ENCODE measurements at regions not wholly inside any gene's neighbourhood (a gene's known extent, or its start where the extent isn't known, plus 50 kb on each side); places are given as distances from the start of the nearest gene placed in this dataset.

DNA sequence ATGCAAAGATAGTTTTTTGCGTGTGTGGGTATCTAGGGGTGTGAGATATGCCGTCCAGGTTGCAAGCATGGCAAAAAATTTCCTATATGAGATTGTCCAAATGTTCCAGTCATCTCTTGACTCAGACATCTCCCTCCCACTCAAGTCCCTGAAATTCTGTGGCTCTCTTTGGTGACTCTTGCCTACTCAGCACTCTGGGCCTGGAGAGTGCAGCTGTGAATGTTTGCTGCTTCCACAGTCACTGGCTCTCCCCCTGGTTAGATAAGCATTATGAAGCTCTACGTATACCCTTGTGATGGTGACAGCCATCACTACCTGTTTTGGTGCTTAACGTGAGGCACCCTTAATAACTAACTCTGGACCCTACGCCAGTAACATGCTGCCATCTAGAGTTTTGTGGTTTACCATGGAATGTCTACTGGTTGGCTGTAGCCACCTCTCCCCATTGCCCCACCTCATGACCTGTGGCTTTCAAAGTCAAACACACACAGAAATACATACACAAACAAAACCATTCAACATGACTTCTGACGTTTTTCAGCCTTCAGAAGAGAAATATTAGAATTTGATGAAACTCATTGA is 621.9 kb upstream of the CITED2 start:
- H3K27ac ChIP-seq (ENCODE audit: low read length) = no peak overlapping the region
- H3K27me3 ChIP-seq (ENCODE audit: low read depth, low read length) = no peaks in the 10 kb centered on the region
- H3K4me1 ChIP-seq (ENCODE audit: control insufficient read depth in 1 of 2, insufficient read depth in 2 of 2, low read length in 2 of 2) = no peaks in the 10 kb centered on the region
- H3K9me3 ChIP-seq (ENCODE audit: control insufficient read depth in 1 of 2, low read length in 2 of 2) = no peaks in the 10 kb centered on the region
- no peak overlapping the region for H3K4me3 ChIP-seq (ENCODE audit: low read depth in 1 of 2, low read length in 2 of 2)
- no peaks in the 10 kb centered on the region for H3K36me3 ChIP-seq (ENCODE audit: control insufficient read depth in 1 of 2, insufficient read depth in 2 of 2, low read length in 2 of 2)

- Histone ChIP-seq H3K36me3 (ENCODE audit: control insufficient read depth in 1 of 2, insufficient read depth in 2 of 2, low read length in 2 of 2) (no peaks in the 10 kb centered on the region), H3K27me3 (ENCODE audit: low read depth, low read length) (no peaks in the 10 kb centered on the region), H3K4me3 (ENCODE audit: low read depth in 1 of 2, low read length in 2 of 2) (no peak overlapping the region), H3K9me3 (ENCODE audit: control insufficient read depth in 1 of 2, low read length in 2 of 2) (no peaks in the 10 kb centered on the region), H3K27ac (ENCODE audit: low read length) (no peak overlapping the region), H3K4me1 (ENCODE audit: control insufficient read depth in 1 of 2, insufficient read depth in 2 of 2, low read length in 2 of 2) (peaks cover 0 to 4% of the 10 kb centered on the region in 2 donors)
These were observed 620.5 kb upstream of the CITED2 start for GRCh38 chr6:139994998-139995397.

DNA sequence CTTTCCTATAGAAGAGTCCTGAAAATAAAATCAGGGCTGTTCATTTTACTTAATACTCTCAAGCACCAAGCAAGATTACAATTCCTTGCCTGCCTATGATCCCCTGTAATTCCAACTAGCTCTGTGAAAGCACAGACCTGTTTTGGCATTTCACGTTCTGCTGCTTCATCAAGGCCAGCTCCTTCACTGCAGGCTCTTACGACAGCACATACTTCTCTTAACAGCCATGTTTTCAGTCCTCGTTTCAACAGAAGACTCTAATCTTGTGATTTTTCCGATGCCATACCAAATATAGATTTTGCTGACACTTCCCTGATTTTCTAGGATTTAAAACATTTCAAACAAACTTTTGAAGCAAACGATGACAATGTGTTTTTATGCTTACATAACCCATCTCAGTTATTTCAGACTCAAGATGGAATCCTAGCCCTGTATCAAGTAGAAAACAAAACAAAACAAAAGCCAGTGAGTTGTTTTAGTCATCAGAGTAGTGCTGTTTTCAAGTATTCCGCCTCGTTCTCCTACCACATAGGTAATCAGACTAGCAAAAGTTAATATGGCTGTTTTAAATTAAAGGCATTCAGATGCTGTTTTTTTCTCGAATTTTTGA is 616.5 kb upstream of the CITED2 start:
- H3K9me3 ChIP-seq (ENCODE audit: control insufficient read depth in 1 of 2, low read length in 2 of 2) = no peaks in the 10 kb centered on the region
- H3K4me3 ChIP-seq (ENCODE audit: low read depth in 1 of 2, low read length in 2 of 2) = no peak overlapping the region
- H3K27ac ChIP-seq (ENCODE audit: low read length) = peak overlapping the region; percentile 42
- peaks cover 0 to 4% of the 10 kb centered on the region in 2 donors for H3K4me1 ChIP-seq (ENCODE audit: control insufficient read depth in 1 of 2, insufficient read depth in 2 of 2, low read length in 2 of 2)
- no peaks in the 10 kb centered on the region for H3K36me3 ChIP-seq (ENCODE audit: control insufficient read depth in 1 of 2, insufficient read depth in 2 of 2, low read length in 2 of 2)
- H3K27me3 ChIP-seq (ENCODE audit: low read depth, low read length) = no peaks in the 10 kb centered on the region

DNA sequence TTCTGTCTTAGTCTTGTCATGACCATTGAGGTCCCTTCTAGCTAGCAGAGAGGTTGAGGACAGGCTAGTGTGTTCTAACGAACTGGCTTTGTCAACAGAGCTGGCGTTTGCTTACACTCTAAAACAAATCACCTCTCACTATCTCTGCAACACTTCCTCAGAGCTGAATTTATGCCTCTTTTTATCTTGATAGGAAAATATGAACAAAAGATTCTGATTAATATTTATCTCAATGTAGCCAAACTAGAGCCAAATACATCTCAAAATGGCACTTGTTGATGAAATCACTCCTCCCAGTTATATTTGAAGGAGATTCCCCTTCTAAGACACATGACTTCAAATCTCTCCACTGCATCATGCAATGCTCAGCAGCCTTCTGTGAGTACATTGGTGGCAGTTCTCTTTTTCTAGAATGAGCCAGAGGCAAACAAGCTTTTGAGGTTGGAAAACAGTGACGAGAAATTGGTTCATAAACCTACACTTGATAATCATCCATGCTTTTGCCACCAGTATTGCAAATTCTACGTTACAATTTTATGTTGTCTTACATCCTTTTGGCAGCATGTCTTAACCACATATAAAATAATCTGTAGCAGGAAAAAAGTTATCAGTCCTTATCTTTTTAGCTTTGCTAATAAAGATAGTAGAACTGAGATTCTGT is 615.7 kb upstream of the CITED2 start:
- Histone ChIP-seq H3K4me3 (ENCODE audit: low read depth in 1 of 2, low read length in 2 of 2) (no peak overlapping the region), H3K4me1 (ENCODE audit: control insufficient read depth in 1 of 2, insufficient read depth in 2 of 2, low read length in 2 of 2) (peaks cover 0 to 4% of the 10 kb centered on the region in 2 donors), H3K36me3 (ENCODE audit: control insufficient read depth in 1 of 2, insufficient read depth in 2 of 2, low read length in 2 of 2) (no peaks in the 10 kb centered on the region), H3K27ac (ENCODE audit: low read length) (peak overlapping the region; percentile 42), H3K27me3 (ENCODE audit: low read depth, low read length) (no peaks in the 10 kb centered on the region), H3K9me3 (ENCODE audit: control insufficient read depth in 1 of 2, low read length in 2 of 2) (no peaks in the 10 kb centered on the region)

DNA sequence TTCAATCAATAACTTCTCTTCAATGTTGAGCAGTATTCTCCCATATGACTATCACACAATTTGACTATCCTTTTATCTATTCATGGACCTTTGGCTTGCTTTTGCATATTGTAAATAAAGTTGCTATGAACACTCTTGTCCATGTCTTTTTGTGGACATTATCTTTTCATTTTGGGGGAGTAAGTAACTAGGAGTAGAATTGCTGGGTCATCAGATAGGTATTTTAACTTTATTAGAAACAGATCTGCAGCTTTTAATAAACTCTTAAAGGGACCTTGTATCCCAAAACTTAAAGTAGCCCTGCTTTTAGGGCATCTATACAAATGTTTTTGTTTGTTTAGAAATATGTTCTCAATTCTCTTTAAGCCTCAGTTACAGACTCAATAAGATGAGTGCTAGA is 614.2 kb upstream of the CITED2 start:
- Histone ChIP-seq H3K27me3 (ENCODE audit: low read depth, low read length) (no peaks in the 10 kb centered on the region), H3K9me3 (ENCODE audit: control insufficient read depth in 1 of 2, low read length in 2 of 2) (no peaks in the 10 kb centered on the region), H3K27ac (ENCODE audit: low read length) (no peak overlapping the region), H3K36me3 (ENCODE audit: control insufficient read depth in 1 of 2, insufficient read depth in 2 of 2, low read length in 2 of 2) (no peaks in the 10 kb centered on the region), H3K4me1 (ENCODE audit: control insufficient read depth in 1 of 2, insufficient read depth in 2 of 2, low read length in 2 of 2) (peaks cover 0 to 11% of the 10 kb centered on the region in 2 donors), H3K4me3 (ENCODE audit: low read depth in 1 of 2, low read length in 2 of 2) (no peak overlapping the region)

DNA sequence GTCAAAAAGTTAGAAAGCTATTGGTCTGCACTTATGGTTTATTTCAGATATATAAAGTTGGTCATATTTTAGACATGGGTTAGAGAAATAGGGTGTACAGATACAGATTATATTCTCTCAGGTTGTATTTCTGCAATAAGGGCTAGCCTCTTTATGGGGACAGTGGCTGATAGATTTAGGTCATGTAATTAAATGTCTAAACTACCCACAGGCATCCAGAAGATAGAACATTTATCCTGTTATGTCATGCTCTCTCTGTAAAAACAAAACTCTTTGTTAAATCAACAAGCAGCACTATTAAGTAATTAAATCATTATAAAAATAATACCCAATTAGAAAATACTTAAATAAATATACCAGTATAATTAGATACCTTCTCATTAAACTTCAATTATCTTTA is 612.6 kb upstream of the CITED2 start:
- Histone ChIP-seq H3K27ac (ENCODE audit: low read length) (no peak overlapping the region), H3K4me1 (ENCODE audit: control insufficient read depth in 1 of 2, insufficient read depth in 2 of 2, low read length in 2 of 2) (peaks cover 4 to 22% of the 10 kb centered on the region in 2 donors), H3K9me3 (ENCODE audit: control insufficient read depth in 1 of 2, low read length in 2 of 2) (no peaks in the 10 kb centered on the region), H3K4me3 (ENCODE audit: low read depth in 1 of 2, low read length in 2 of 2) (no peak overlapping the region), H3K27me3 (ENCODE audit: low read depth, low read length) (no peaks in the 10 kb centered on the region), H3K36me3 (ENCODE audit: control insufficient read depth in 1 of 2, insufficient read depth in 2 of 2, low read length in 2 of 2) (no peaks in the 10 kb centered on the region)

DNA sequence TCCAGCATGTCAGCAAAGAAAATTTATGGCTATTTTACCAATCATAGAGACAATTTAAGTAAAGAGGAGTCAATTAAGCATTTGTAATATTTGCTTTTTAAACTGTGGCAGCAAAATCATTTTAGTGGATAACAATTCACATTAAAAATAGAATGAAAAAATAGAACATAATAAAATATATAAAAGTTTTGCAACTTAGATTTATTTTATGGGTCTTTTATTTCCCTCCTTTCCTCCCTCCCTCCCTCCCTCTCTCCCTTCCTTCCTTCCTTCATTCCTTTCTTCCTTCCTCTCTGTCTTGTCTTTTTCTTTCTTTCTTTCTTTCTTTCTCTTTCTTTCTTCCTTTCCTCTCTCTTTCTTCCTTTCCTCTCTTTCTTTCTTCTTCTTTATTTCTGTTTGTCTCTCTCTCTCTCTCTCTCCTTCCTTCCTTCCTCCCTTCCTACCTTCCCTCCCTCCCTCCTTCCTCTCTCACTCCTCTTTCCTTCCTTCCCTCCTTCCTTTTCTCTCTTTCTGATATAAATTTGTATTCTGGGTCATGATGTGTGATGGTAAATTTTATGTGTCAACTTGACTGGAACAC is 610.9 kb upstream of the CITED2 start:
- H3K4me3 ChIP-seq (ENCODE audit: low read depth in 1 of 2, low read length in 2 of 2) = no peak overlapping the region
- peaks cover 4 to 21% of the 10 kb centered on the region in 2 donors for H3K4me1 ChIP-seq (ENCODE audit: control insufficient read depth in 1 of 2, insufficient read depth in 2 of 2, low read length in 2 of 2)
- no peaks in the 10 kb centered on the region for H3K27me3 ChIP-seq (ENCODE audit: low read depth, low read length)
- H3K9me3 ChIP-seq (ENCODE audit: control insufficient read depth in 1 of 2, low read length in 2 of 2) = no peaks in the 10 kb centered on the region
- H3K36me3 ChIP-seq (ENCODE audit: control insufficient read depth in 1 of 2, insufficient read depth in 2 of 2, low read length in 2 of 2) = no peaks in the 10 kb centered on the region
- no peak overlapping the region for H3K27ac ChIP-seq (ENCODE audit: low read length)

- Histone ChIP-seq H3K27me3 (ENCODE audit: low read depth, low read length) (no peaks in the 10 kb centered on the region), H3K9me3 (ENCODE audit: control insufficient read depth in 1 of 2, low read length in 2 of 2) (no peaks in the 10 kb centered on the region), H3K4me3 (ENCODE audit: low read depth in 1 of 2, low read length in 2 of 2) (no peak overlapping the region), H3K36me3 (ENCODE audit: control insufficient read depth in 1 of 2, insufficient read depth in 2 of 2, low read length in 2 of 2) (no peaks in the 10 kb centered on the region), H3K4me1 (ENCODE audit: control insufficient read depth in 1 of 2, insufficient read depth in 2 of 2, low read length in 2 of 2) (peaks cover 4 to 23% of the 10 kb centered on the region in 2 donors), H3K27ac (ENCODE audit: low read length) (peak overlapping the region; percentile 29)
These were observed 609.9 kb upstream of the CITED2 start for GRCh38 chr6:139984317-139984716.

- H3K4me1 ChIP-seq (ENCODE audit: control insufficient read depth in 1 of 2, insufficient read depth in 2 of 2, low read length in 2 of 2) = peaks cover 4 to 26% of the 10 kb centered on the region in 2 donors
- no peaks in the 10 kb centered on the region for H3K9me3 ChIP-seq (ENCODE audit: control insufficient read depth in 1 of 2, low read length in 2 of 2)
- H3K27ac ChIP-seq (ENCODE audit: low read length) = peak overlapping the region; percentile 29
- H3K27me3 ChIP-seq (ENCODE audit: low read depth, low read length) = no peaks in the 10 kb centered on the region
- no peaks in the 10 kb centered on the region for H3K36me3 ChIP-seq (ENCODE audit: control insufficient read depth in 1 of 2, insufficient read depth in 2 of 2, low read length in 2 of 2)
- H3K4me3 ChIP-seq (ENCODE audit: low read depth in 1 of 2, low read length in 2 of 2) = no peak overlapping the region
These were observed 609.3 kb upstream of the CITED2 start for GRCh38 chr6:139983555-139984276.

DNA sequence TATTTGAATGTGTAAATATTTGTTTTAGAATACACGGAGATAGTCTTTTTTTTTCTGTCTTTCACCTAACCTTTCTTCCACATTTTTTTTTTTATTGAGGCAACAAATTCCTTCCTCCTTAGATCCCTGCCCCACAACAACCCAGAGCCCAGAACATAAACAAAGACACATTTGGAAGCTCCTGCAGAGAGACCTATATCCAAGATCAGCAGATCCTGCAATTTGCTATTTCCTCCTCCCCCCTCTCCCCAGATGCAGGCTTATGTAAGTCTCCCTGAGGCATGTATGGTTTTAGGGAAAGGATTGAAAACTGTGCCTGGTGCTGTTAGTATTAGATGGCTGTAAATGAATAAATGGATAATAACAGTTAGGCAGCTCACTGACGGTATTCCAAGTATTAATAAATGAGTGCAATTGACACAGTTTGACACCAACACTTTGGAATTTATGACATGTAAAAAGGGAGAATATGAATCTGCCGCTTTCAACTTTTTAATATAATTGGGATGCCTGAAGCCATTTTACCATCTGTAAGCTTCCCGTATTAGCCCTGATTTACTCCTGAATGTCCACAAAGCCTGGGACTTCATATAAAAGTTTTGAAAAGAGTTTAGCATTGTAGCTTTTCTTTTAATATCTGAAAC is 608.3 kb upstream of the CITED2 start:
- no peak overlapping the region for H3K4me3 ChIP-seq (ENCODE audit: low read depth in 1 of 2, low read length in 2 of 2)
- peaks cover 0 to under 1% of the 10 kb centered on the region in 2 donors for H3K36me3 ChIP-seq (ENCODE audit: control insufficient read depth in 1 of 2, insufficient read depth in 2 of 2, low read length in 2 of 2)

More for the DNA sequence above, 608.3 kb upstream of the CITED2 start:
- H3K27me3 ChIP-seq (ENCODE audit: low read depth, low read length) = no peaks in the 10 kb centered on the region
- peak overlapping the region; percentile 29 for H3K27ac ChIP-seq (ENCODE audit: low read length)
- peaks cover 4 to 26% of the 10 kb centered on the region in 2 donors for H3K4me1 ChIP-seq (ENCODE audit: control insufficient read depth in 1 of 2, insufficient read depth in 2 of 2, low read length in 2 of 2)
- no peaks in the 10 kb centered on the region for H3K9me3 ChIP-seq (ENCODE audit: control insufficient read depth in 1 of 2, low read length in 2 of 2)
